NT2/D1 (cell line): ENCODE measurements at regions not wholly inside any gene's neighbourhood (a gene's known extent, or its start where the extent isn't known, plus 50 kb on each side); places are given as distances from the start of the nearest gene placed in this dataset.

Experiments used
- SUZ12 ChIP-seq: IDR thresholded peaks from 2 replicates; pipeline ENCODE4 v1.6.1; 2011; ENCODE audit not compliant: insufficient read length, insufficient read depth; ENCODE audit errors: extremely low read depth
- YY1 ChIP-seq: IDR thresholded peaks from 2 replicates; pipeline ENCODE4 v1.6.1; 2011; ENCODE audit not compliant: insufficient read length, insufficient read depth
- ZNF274 ChIP-seq: IDR thresholded peaks from 2 replicates; pipeline ENCODE4 v1.6.1; 2011; ENCODE audit warnings: mild to moderate bottlenecking, low read depth, low read length

- TF ChIP-seq YY1 (no peak), SUZ12 (no peak), ZNF274 (no peak)
Measured at GRCh38 chr6:166715992-166716391, 88.9 kb upstream of the RPS6KA2 start.
